Lower leg skin (tissue), 4 donors: ENCODE measurements at regions not wholly inside any gene's neighbourhood (a gene's known extent, or its start where the extent isn't known, plus 50 kb on each side); places are given as distances from the start of the nearest gene placed in this dataset.
"Not testable (repeated sequence)": the region's sequence is repeated elsewhere in the genome, so short reads cannot be mapped to it uniquely, and the experiment has no call there.

Experiments used
- DNase-seq, 2 donors: peaks; one replicate each; pipeline ENCODE4 v3.0.0-alpha.2; 2019; ENCODE audit warnings: low spot score in 2 of 2
- H3K4me3 ChIP-seq: fragments of 200-600 bp; sonication (generic); 2 replicates; pipeline ENCODE4 v1.5.1; 2017; ENCODE audit warnings: mild to moderate bottlenecking, low read depth; ENCODE audit not compliant: poor library complexity, severe bottlenecking
- CTCF ChIP-seq, 3 donors: fragments of 450-650 bp; IDR thresholded peaks; one replicate each; pipeline ENCODE4 v1.5.1; 2016; ENCODE audit warnings: antibody characterized with exemption in 3 of 3, mild to moderate bottlenecking in 3 of 3, moderate library complexity in 2 of 3
- POLR2A ChIP-seq, 2 donors: fragments of 450-650 bp; IDR thresholded peaks; one replicate each; pipeline ENCODE4 v1.6.1; 2016 to 2017; ENCODE audit warnings: antibody characterized with exemption in 2 of 2, mild to moderate bottlenecking in 1 of 2, moderate library complexity in 1 of 2
- WGBS, 2 donors: methylation state at CpG; one replicate each; pipeline ENCODE4 v1.1.5; 2018; 5-methylcytosine and 5-hydroxymethylcytosine counted together
- intact Hi-C: fragments of 100-400 bp; cut with DNase I; formaldehyde crosslinking; loops from one replicate; pipeline ENCODE4 v1.15.0; 2023; ENCODE audit warnings: low total_unique reads

- intact Hi-C loops = no loop called here
- TF ChIP-seq CTCF (IDR thresholded peaks at IDR 0.05) (no peak), POLR2A (IDR thresholded peaks at IDR 0.05) (no peak)
- no peak overlapping the region for H3K4me3 ChIP-seq
- DNase-seq = no peak
- 25 to 45% methylated on average over 1 of the region's 1 CpG for WGBS, 2 donors
These were observed 72.8 kb upstream of the MAP10 start for GRCh38 chr1:232732344-232732910.

- WGBS, 2 donors = 54 to 63% methylated on average over 2 of the region's 2 CpGs
- intact Hi-C loops = no loop called here
- TF ChIP-seq POLR2A (IDR thresholded peaks at IDR 0.05) (no peak), CTCF (IDR thresholded peaks at IDR 0.05) (no peak)
- no peak for DNase-seq
- no peak overlapping the region for H3K4me3 ChIP-seq
These were observed 67.3 kb upstream of the MAP10 start for GRCh38 chr1:232737917-232738316.

GRCh38 chr1:232743999-232744398 is 61.2 kb upstream of the MAP10 start:
- intact Hi-C loops = no loop called here
- no peak for DNase-seq
- TF ChIP-seq POLR2A (IDR thresholded peaks at IDR 0.05) = no peak
- no peak for TF ChIP-seq CTCF (IDR thresholded peaks at IDR 0.05)
- WGBS, 2 donors = 100% methylated on average over 1 of the region's 1 CpG
- H3K4me3 ChIP-seq = no peak overlapping the region

- no peak for DNase-seq
- no peak overlapping the region for H3K4me3 ChIP-seq
- TF ChIP-seq CTCF (IDR thresholded peaks at IDR 0.05) = no peak
- no peak for TF ChIP-seq POLR2A (IDR thresholded peaks at IDR 0.05)
- 95 to 96% methylated on average over 6 of the region's 6 CpGs for WGBS, 2 donors
- intact Hi-C loops = no loop called here
These were observed 60.4 kb upstream of the MAP10 start for GRCh38 chr1:232744847-232745246.

- intact Hi-C loops, DNase-seq, H3K4me3 ChIP-seq: not testable (repeated sequence)
- 67 to 86% methylated on average over 2 of the region's 2 CpGs for WGBS, 2 donors
These were observed 59.5 kb upstream of the MAP10 start for GRCh38 chr1:232745698-232746097.

GRCh38 chr1:232748910-232749368 is 56.3 kb upstream of the MAP10 start:
- WGBS, 2 donors = 83 to 87% methylated on average over 8 of the region's 8 CpGs
- no peak for DNase-seq
- intact Hi-C loops = no loop called here
- TF ChIP-seq POLR2A (IDR thresholded peaks at IDR 0.05) (no peak), CTCF (IDR thresholded peaks at IDR 0.05) (no peak)
- no peak overlapping the region for H3K4me3 ChIP-seq
